NT2/D1 (cell line): ENCODE measurements at regions not wholly inside any gene's neighbourhood (a gene's known extent, or its start where the extent isn't known, plus 50 kb on each side); places are given as distances from the start of the nearest gene placed in this dataset.

Experiments used
- DNase-seq: peaks from one replicate; pipeline ENCODE4 v3.0.0-alpha.2; 2011; ENCODE audit warnings: low read depth, low spot score
- H3K27me3 ChIP-seq: 2 replicates; pipeline ENCODE4 v1.6.0; 2011; ENCODE audit warnings: mild to moderate bottlenecking; ENCODE audit not compliant: insufficient read length, insufficient read depth
- H3K36me3 ChIP-seq: 2 replicates; pipeline ENCODE4 v1.6.1; 2011; ENCODE audit warnings: mild to moderate bottlenecking, low read length, mixed read lengths; ENCODE audit not compliant: insufficient read depth, insufficient read length
- H3K4me1 ChIP-seq: 2 replicates; pipeline ENCODE4 v1.5.1; 2011; ENCODE audit not compliant: insufficient read depth, insufficient read length
- H3K4me3 ChIP-seq: 2 replicates; pipeline ENCODE4 v1.5.1; 2011; ENCODE audit warnings: low read depth; ENCODE audit not compliant: insufficient read length
- H3K9ac ChIP-seq: 2 replicates; pipeline ENCODE4 v1.6.0; 2011; ENCODE audit warnings: low read depth; ENCODE audit not compliant: insufficient read length
- H3K9me3 ChIP-seq: 2 replicates; pipeline ENCODE4 v1.5.1; 2011; ENCODE audit warnings: mild to moderate bottlenecking, low read length; ENCODE audit not compliant: insufficient read depth
- SUZ12 ChIP-seq: IDR thresholded peaks from 2 replicates; pipeline ENCODE4 v1.6.1; 2011; ENCODE audit not compliant: insufficient read length, insufficient read depth; ENCODE audit errors: extremely low read depth
- YY1 ChIP-seq: IDR thresholded peaks from 2 replicates; pipeline ENCODE4 v1.6.1; 2011; ENCODE audit not compliant: insufficient read length, insufficient read depth
- ZNF274 ChIP-seq: IDR thresholded peaks from 2 replicates; pipeline ENCODE4 v1.6.1; 2011; ENCODE audit warnings: mild to moderate bottlenecking, low read depth, low read length

- no peak overlapping the region for H3K9ac ChIP-seq
- TF ChIP-seq ZNF274 (no peak), SUZ12 (no peak), YY1 (no peak)
- no peak for DNase-seq
- peaks cover 20% of the 10 kb centered on the region for H3K4me1 ChIP-seq
- H3K27me3 ChIP-seq: no peaks in the 10 kb centered on the region
- H3K9me3 ChIP-seq: no peaks in the 10 kb centered on the region
- H3K36me3 ChIP-seq: no peaks in the 10 kb centered on the region
- no peak overlapping the region for H3K4me3 ChIP-seq
These were observed 74.7 kb downstream of the MRPL14 start for GRCh38 chr6:44052419-44053023.

GRCh38 chr6:44051515-44051914, 75.7 kb downstream of the MRPL14 start:
- Histone ChIP-seq H3K9me3 (no peaks in the 10 kb centered on the region), H3K27me3 (no peaks in the 10 kb centered on the region), H3K4me3 (no peak overlapping the region), H3K36me3 (no peaks in the 10 kb centered on the region), H3K4me1 (peaks cover 20% of the 10 kb centered on the region), H3K9ac (no peak overlapping the region)
- TF ChIP-seq SUZ12 (no peak), ZNF274 (no peak), YY1 (no peak)
- no peak for DNase-seq

GRCh38 chr6:44050872-44051505, 76.3 kb downstream of the MRPL14 start:
- no peak for TF ChIP-seq ZNF274
- no peak for TF ChIP-seq YY1
- no peak for TF ChIP-seq SUZ12
- H3K9me3 ChIP-seq: no peaks in the 10 kb centered on the region
- peaks cover 20% of the 10 kb centered on the region for H3K4me1 ChIP-seq
- H3K36me3 ChIP-seq: no peaks in the 10 kb centered on the region
- no peak for DNase-seq
- no peaks in the 10 kb centered on the region for H3K27me3 ChIP-seq
- H3K9ac ChIP-seq: no peak overlapping the region
- H3K4me3 ChIP-seq: no peak overlapping the region

GRCh38 chr6:44049989-44050871, 77.0 kb downstream of the MRPL14 start:
- Histone ChIP-seq H3K36me3 (no peaks in the 10 kb centered on the region), H3K4me1 (peaks cover 20% of the 10 kb centered on the region), H3K9ac (no peak overlapping the region), H3K4me3 (no peak overlapping the region), H3K9me3 (no peaks in the 10 kb centered on the region), H3K27me3 (no peaks in the 10 kb centered on the region)
- no peak for DNase-seq
- no peak for TF ChIP-seq YY1
- TF ChIP-seq SUZ12: no peak
- no peak for TF ChIP-seq ZNF274

GRCh38 chr6:44049163-44049988, 77.9 kb downstream of the MRPL14 start:
- TF ChIP-seq ZNF274: no peak
- TF ChIP-seq YY1: no peak
- no peak for TF ChIP-seq SUZ12
- no peaks in the 10 kb centered on the region for H3K9me3 ChIP-seq
- no peak for DNase-seq
- H3K4me3 ChIP-seq: no peak overlapping the region
- H3K36me3 ChIP-seq: no peaks in the 10 kb centered on the region
- no peaks in the 10 kb centered on the region for H3K27me3 ChIP-seq
- no peak overlapping the region for H3K9ac ChIP-seq
- peaks cover 16% of the 10 kb centered on the region for H3K4me1 ChIP-seq

GRCh38 chr6:44048277-44048676, 79.0 kb downstream of the MRPL14 start:
- H3K27me3 ChIP-seq: no peaks in the 10 kb centered on the region
- peaks cover 18% of the 10 kb centered on the region for H3K4me1 ChIP-seq
- no peaks in the 10 kb centered on the region for H3K9me3 ChIP-seq
- no peak for DNase-seq
- no peak overlapping the region for H3K9ac ChIP-seq
- H3K4me3 ChIP-seq: no peak overlapping the region
- no peaks in the 10 kb centered on the region for H3K36me3 ChIP-seq
- TF ChIP-seq ZNF274: no peak
- no peak for TF ChIP-seq SUZ12

- no peak for DNase-seq
- no peak overlapping the region for H3K9ac ChIP-seq
- TF ChIP-seq ZNF274 (no peak), SUZ12 (no peak), YY1 (no peak)
- H3K36me3 ChIP-seq: no peaks in the 10 kb centered on the region
- H3K27me3 ChIP-seq: no peaks in the 10 kb centered on the region
- peaks cover 18% of the 10 kb centered on the region for H3K4me1 ChIP-seq
- no peaks in the 10 kb centered on the region for H3K9me3 ChIP-seq
- no peak overlapping the region for H3K4me3 ChIP-seq
These were observed 79.5 kb downstream of the MRPL14 start for GRCh38 chr6:44047801-44048200.
